ENCODE measurements at regions not wholly inside any gene's neighbourhood (a gene's known extent, or its start where the extent isn't known, plus 50 kb on each side); places are given as distances from the start of the nearest gene placed in this dataset.

- no peak for DNase-seq
Measured at GRCh38 chr3:189118896-189119295, 52.9 kb upstream of the TPRG1 start.

- DNase-seq: no peak
Measured at GRCh38 chr3:189119950-189120349, 51.8 kb upstream of the TPRG1 start.

- DNase-seq: no peak
Measured at GRCh38 chr3:189121092-189121491, 50.7 kb upstream of the TPRG1 start.
